Aorta (tissue), 5 donors: ENCODE measurements at regions not wholly inside any gene's neighbourhood (a gene's known extent, or its start where the extent isn't known, plus 50 kb on each side); places are given as distances from the start of the nearest gene placed in this dataset.

Experiments used
- ATAC-seq: fragments of 200-7000 bp; cut with Tn5 transposase; one replicate; pipeline ENCODE4 v1.9.1; 2022; ENCODE audit warnings: moderate library complexity; ENCODE audit not compliant: low FRiP score
- DNase-seq, 2 donors: peaks; one replicate each; pipeline ENCODE4 v3.0.0-alpha.2; 2020
- H3K27ac ChIP-seq, 2 donors: one replicate each; pipeline ENCODE4 v1.5.1; 2013; ENCODE audit warnings: low read length in 2 of 2, mild to moderate bottlenecking in 2 of 2, moderate library complexity in 2 of 2, control low read depth in 1 of 2, inconsistent platforms in 1 of 2, low read depth in 1 of 2
- H3K27me3 ChIP-seq, 2 donors: one replicate each; pipeline ENCODE4 v1.6.1; 2013; ENCODE audit warnings: control low read depth in 1 of 2, low read length in 1 of 2, mild to moderate bottlenecking in 1 of 2, moderate library complexity in 1 of 2; ENCODE audit not compliant: insufficient read depth in 2 of 2, control insufficient read depth in 1 of 2
- H3K36me3 ChIP-seq, 2 donors: one replicate each; pipeline ENCODE4 v1.6.1; 2013; ENCODE audit warnings: control low read depth in 1 of 2, low read length in 1 of 2, mild to moderate bottlenecking in 1 of 2; ENCODE audit not compliant: insufficient read depth in 2 of 2, control insufficient read depth in 1 of 2
- H3K4me1 ChIP-seq, 2 donors: one replicate each; pipeline ENCODE4 v1.6.1; 2013; ENCODE audit warnings: low read length in 2 of 2, control low read depth in 1 of 2, mild to moderate bottlenecking in 1 of 2, moderate library complexity in 1 of 2; ENCODE audit not compliant: insufficient read depth in 2 of 2, control insufficient read depth in 1 of 2
- H3K4me3 ChIP-seq, 2 donors: one replicate each; pipeline ENCODE4 v1.5.1; 2013; ENCODE audit warnings: low read length in 2 of 2, control low read depth in 1 of 2, mild to moderate bottlenecking in 1 of 2
- H3K9me3 ChIP-seq: one replicate; pipeline ENCODE4 v1.6.1; 2013; ENCODE audit warnings: mild to moderate bottlenecking, low read length; ENCODE audit not compliant: control insufficient read depth
- WGBS, 2 donors: extraction: QIAGEN DNeasy Blood & Tissue Kit; methylation state at CpG; one replicate each; pipeline ENCODE4 v1.1.7; 2013; 5-methylcytosine and 5-hydroxymethylcytosine counted together
- intact Hi-C, 2 donors: fragments of 100-400 bp; cut with DNase I; formaldehyde crosslinking; loops; one replicate each; pipeline versions ENCODE4 v1.14.2 to v1.15.0; 2022
- donor health status: healthy with polysubstance abuse.
- donor health status: Bipolar disorder and iron deficiency.
- donor health status: DM: no; HTN: no; CAD: no.
- donor health status: DM: no; HTN: no; CAD: no.
- donor health status: DM: yes; HTN: yes; CAD: no.

- 6 to 12% methylated on average over 1 of the region's 1 CpG for WGBS, 2 donors
- intact Hi-C loops: no loop called here
Observed at GRCh38 chr4:138643827-138644226, 371.8 kb upstream of the NOCT start.

DNA sequence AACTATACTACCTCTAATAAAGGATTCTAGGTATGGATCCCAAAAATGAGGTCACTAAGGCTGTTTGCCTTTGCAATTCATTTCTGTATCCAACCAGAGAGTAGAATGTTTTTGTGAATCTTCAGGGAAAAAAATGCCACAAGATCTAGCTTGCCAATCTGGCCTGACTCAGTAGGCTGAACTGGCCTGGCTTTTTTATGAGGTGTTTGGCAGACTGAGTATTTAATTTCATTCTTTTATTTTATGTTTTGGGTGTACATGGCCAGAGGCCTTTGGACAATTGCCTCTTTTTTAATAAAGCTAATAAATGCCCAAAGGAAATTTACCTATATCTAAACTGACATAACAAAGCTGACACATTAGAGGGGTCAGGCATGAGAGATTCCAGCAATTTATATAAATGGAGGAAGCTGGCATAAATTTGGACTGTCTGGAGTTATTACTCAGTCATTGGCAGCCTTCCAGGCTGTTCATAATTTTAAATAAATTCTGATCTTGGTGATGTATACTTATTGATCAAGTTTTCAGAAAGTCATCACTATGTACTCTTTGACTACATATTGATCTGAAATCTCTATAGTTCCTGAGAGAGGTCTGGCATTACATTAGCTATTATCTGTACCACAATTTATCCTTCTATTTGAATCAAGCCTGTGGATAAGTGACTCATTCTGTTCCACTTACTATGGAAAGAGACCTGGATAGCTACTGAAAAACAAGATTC, 376.4 kb upstream of the NOCT start:
- DNase-seq (no peak), ATAC-seq (no peak)
- Histone ChIP-seq H3K4me3 (no peak overlapping the region), H3K36me3 (no peaks in the 10 kb centered on the region), H3K9me3 (no peaks in the 10 kb centered on the region), H3K27ac (no peak overlapping the region), H3K27me3 (no peaks in the 10 kb centered on the region), H3K4me1 (no peaks in the 10 kb centered on the region)
- intact Hi-C loops: no loop called here

More at GRCh38 chr4:138643827-138644226, 371.8 kb upstream of the NOCT start:
- DNase-seq: no peak
- H3K36me3 ChIP-seq: no peaks in the 10 kb centered on the region
- no peaks in the 10 kb centered on the region for H3K9me3 ChIP-seq
- H3K4me1 ChIP-seq: no peaks in the 10 kb centered on the region
- no peak overlapping the region for H3K27ac ChIP-seq
- no peaks in the 10 kb centered on the region for H3K27me3 ChIP-seq
- H3K4me3 ChIP-seq: no peak overlapping the region
- ATAC-seq: no peak

DNA sequence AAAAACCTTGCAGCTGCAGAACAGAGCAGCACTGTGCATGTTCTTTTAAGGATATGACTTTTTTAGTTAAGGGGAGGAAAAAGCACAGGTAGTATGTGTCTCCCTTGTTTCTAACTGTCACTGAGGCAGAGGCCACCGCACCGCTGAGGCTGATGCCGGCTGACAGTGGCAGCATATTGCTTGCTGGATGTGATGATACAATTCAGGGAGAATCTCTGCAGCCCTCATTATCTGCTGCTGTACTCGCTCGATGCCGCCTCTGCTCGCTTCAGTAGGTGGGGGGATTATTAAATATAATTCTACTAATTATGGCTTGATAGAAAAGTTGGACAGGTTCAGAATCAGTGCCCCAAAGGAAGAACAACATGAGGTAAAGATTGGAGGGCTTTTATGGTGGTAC, 378.8 kb upstream of the NOCT start:
- H3K27me3 ChIP-seq: no peaks in the 10 kb centered on the region
- H3K36me3 ChIP-seq: no peaks in the 10 kb centered on the region
- intact Hi-C loops: no loop called here
- DNase-seq (no peak), ATAC-seq (no peak)
- H3K4me1 ChIP-seq: no peaks in the 10 kb centered on the region
- no peaks in the 10 kb centered on the region for H3K9me3 ChIP-seq
- WGBS, 2 donors: 97% methylated on average over 7 of the region's 7 CpGs
- H3K4me3 ChIP-seq: no peak overlapping the region
- no peak overlapping the region for H3K27ac ChIP-seq

- no peak overlapping the region for H3K27ac ChIP-seq
- 50 to 81% methylated on average over 2 of the region's 2 CpGs for WGBS, 2 donors
- no peaks in the 10 kb centered on the region for H3K4me1 ChIP-seq
- intact Hi-C loops: no loop called here
- no peak for ATAC-seq
- no peak overlapping the region for H3K4me3 ChIP-seq
- no peaks in the 10 kb centered on the region for H3K36me3 ChIP-seq
- H3K9me3 ChIP-seq: no peaks in the 10 kb centered on the region
- DNase-seq: no peak
- no peaks in the 10 kb centered on the region for H3K27me3 ChIP-seq
Observed at GRCh38 chr4:138634915-138635314, 380.7 kb upstream of the NOCT start.

GRCh38 chr4:138633580-138633904, 382.0 kb upstream of the NOCT start:
- Histone ChIP-seq H3K27ac (no peak overlapping the region), H3K27me3 (no peaks in the 10 kb centered on the region), H3K4me1 (no peaks in the 10 kb centered on the region), H3K4me3 (no peak overlapping the region), H3K9me3 (no peaks in the 10 kb centered on the region), H3K36me3 (no peaks in the 10 kb centered on the region)
- ATAC-seq (no peak), DNase-seq (no peak)
- 88 to 89% methylated on average over 2 of the region's 2 CpGs for WGBS, 2 donors
- intact Hi-C loops: no loop called here

DNA sequence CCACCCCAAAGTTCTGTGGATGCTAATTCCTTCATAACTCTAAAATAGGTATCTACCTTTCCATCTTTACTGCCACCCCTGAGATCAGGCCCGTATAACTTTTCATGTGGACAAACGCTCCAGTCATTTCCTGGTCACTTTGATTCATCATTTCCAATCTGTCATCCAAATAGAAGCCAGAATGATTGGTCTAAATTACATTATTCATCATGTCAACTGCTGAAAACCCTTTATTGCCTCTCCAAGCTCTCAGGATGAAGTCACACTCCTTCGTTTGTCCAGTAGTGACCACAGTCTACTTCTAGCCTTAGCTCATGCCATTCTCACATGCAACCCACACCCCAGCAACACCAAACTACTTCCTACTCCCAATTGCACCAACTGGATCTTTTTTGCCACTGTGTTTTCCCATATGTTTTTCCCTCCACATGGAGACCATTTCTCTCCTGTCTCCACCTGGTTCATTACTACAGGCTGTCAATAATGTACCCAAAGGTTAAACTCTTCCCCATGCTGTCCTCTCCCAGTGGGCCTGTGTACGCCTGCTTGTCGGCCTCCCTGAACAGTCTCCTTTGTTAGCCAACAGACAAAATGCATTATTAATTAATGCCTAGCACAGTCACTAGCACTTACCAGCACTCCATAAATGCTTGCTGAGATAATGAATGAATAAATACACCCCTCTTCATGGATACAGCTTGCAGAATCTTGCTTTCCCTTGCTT, 382.6 kb upstream of the NOCT start:
- Histone ChIP-seq H3K9me3 (no peaks in the 10 kb centered on the region), H3K36me3 (no peaks in the 10 kb centered on the region), H3K4me3 (no peak overlapping the region), H3K4me1 (no peaks in the 10 kb centered on the region), H3K27ac (no peak overlapping the region), H3K27me3 (no peaks in the 10 kb centered on the region)
- intact Hi-C loops: no loop called here
- no peak for ATAC-seq
- WGBS, 2 donors: 78 to 79% methylated on average over 5 of the region's 5 CpGs
- DNase-seq: no peak

GRCh38 chr4:138630666-138631065, 384.9 kb upstream of the NOCT start:
- Histone ChIP-seq H3K36me3 (peaks cover 0 to 2% of the 10 kb centered on the region in 2 donors), H3K27ac (no peak overlapping the region), H3K4me3 (no peak overlapping the region), H3K9me3 (no peaks in the 10 kb centered on the region), H3K27me3 (no peaks in the 10 kb centered on the region), H3K4me1 (no peaks in the 10 kb centered on the region)
- ATAC-seq: no peak
- intact Hi-C loops: no loop called here
- DNase-seq: no peak
- WGBS, 2 donors: 93 to 95% methylated on average over 3 of the region's 3 CpGs

DNA sequence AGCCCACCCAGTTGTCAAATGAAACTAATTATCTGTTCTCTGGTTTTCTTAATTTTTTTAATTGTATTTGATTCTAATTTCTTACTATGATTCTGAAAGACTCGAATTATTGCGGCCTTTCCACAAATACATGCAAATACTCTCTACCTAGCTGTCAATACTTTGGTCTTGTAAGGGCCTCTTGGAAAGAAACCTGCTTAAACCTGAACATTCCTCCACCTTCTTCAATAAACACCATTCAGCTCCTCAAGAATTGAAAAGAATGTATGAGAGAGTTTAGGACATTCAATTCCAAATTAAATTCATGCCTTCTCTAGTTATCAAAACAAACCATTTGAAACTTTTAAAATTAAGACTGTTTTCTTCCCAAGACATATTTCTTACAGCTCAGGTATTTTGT, 385.9 kb upstream of the NOCT start:
- DNase-seq: no peak
- intact Hi-C loops: no loop called here
- Histone ChIP-seq H3K9me3 (no peaks in the 10 kb centered on the region), H3K4me3 (no peak overlapping the region), H3K27ac (no peak overlapping the region), H3K4me1 (no peaks in the 10 kb centered on the region), H3K36me3 (peaks cover 0 to 2% of the 10 kb centered on the region in 2 donors), H3K27me3 (no peaks in the 10 kb centered on the region)
- ATAC-seq: no peak
- WGBS, 2 donors: 98 to 99% methylated on average over 2 of the region's 2 CpGs

DNA sequence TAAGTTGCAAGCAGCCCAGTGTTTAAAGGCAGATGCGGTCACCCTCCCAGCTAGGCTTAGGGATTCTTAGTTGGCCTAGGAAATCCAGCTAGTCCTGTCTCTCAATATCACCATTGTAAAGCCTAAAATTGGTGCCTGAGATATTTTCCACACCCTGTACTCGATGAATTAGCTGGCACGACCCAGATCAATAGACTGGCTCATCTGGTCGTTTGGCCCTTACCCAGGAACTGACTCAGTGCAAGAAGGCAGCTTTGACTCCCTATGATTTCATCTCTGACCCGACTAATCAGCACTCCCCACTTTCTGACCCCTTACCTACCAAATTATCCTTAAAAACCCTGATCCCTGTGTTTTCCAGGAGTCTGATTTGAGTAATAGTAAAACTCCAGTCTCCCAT, 384.9 kb upstream of the SLC7A11 start:
- ATAC-seq (no peak), DNase-seq (no peak)
- Histone ChIP-seq H3K27ac (no peak overlapping the region), H3K4me1 (no peaks in the 10 kb centered on the region), H3K4me3 (no peak overlapping the region), H3K27me3 (no peaks in the 10 kb centered on the region), H3K36me3 (peaks cover 0 to 2% of the 10 kb centered on the region in 2 donors), H3K9me3 (no peaks in the 10 kb centered on the region)
- WGBS, 2 donors: 89 to 91% methylated on average over 5 of the region's 5 CpGs
- intact Hi-C loops: no loop called here
